Gastroesophageal sphincter (tissue), 4 donors: ENCODE measurements at regions not wholly inside any gene's neighbourhood (a gene's known extent, or its start where the extent isn't known, plus 50 kb on each side); places are given as distances from the start of the nearest gene placed in this dataset.

ENCODE experiments used
- ATAC-seq: fragments of 150-250 bp; one replicate; pipeline ENCODE4 v1.9.1; 2016; ENCODE audit warnings: mild to moderate bottlenecking, moderate library complexity
- H3K27ac ChIP-seq, 4 donors: fragments of 200-600 bp; sonication (generic) in 3 of 4; 1 replicate in 3 of 4; 2 replicates in 1 of 4; pipeline ENCODE4 v1.5.1; 2016 to 2019
- H3K27me3 ChIP-seq: fragments of 200-600 bp; sonication (generic); one replicate; pipeline ENCODE4 v1.5.1; 2019
- H3K36me3 ChIP-seq, 2 donors: fragments of 200-600 bp; sonication (generic); one replicate each; pipeline ENCODE4 v1.5.1; 2019; ENCODE audit warnings: control low read depth in 1 of 2
- H3K4me1 ChIP-seq, 3 donors: fragments of 200-600 bp; sonication (generic); 1 replicate in 2 of 3; 2 replicates in 1 of 3; pipeline ENCODE4 v1.5.1; 2016 to 2019; ENCODE audit warnings: control low read depth in 2 of 3
- H3K4me3 ChIP-seq, 2 donors: fragments of 200-600 bp; sonication (generic); one replicate each; pipeline ENCODE4 v1.5.1; 2019; ENCODE audit warnings: mild to moderate bottlenecking in 1 of 2, moderate library complexity in 1 of 2
- H3K9me3 ChIP-seq, 3 donors: fragments of 200-600 bp; sonication (generic); one replicate each; pipeline ENCODE4 v1.5.1; 2017 to 2019; ENCODE audit warnings: control low read depth in 2 of 3
- CTCF ChIP-seq, 4 experiments: fragments of 200-600 bp in 2 of 4; fragments of 450-650 bp in 2 of 4; sonication (generic) in 1 of 4; IDR thresholded peaks; one replicate each; pipeline ENCODE4 v1.5.1; 2017 to 2019; ENCODE audit warnings: antibody characterized with exemption in 4 of 4, mild to moderate bottlenecking in 2 of 4, moderate library complexity in 2 of 4
- EP300 ChIP-seq: sonication (generic); formaldehyde crosslinking; IDR thresholded peaks from one replicate; pipeline ENCODE4 v1.6.1; 2017; ENCODE audit warnings: antibody characterized with exemption, mild to moderate bottlenecking
- POLR2A ChIP-seq, 2 donors: fragments of 450-650 bp; IDR thresholded peaks; one replicate each; pipeline ENCODE4 v1.6.1; 2017; ENCODE audit warnings: antibody characterized with exemption in 2 of 2, mild to moderate bottlenecking in 2 of 2, moderate library complexity in 1 of 2
- POLR2AphosphoS5 ChIP-seq: sonication (generic); formaldehyde crosslinking; IDR thresholded peaks from one replicate; pipeline ENCODE4 v1.6.1; 2017; ENCODE audit warnings: antibody characterized with exemption
- WGBS, 2 donors: methylation state at CpG; one replicate each; pipeline ENCODE4 v1.1.5; 2018; ENCODE audit warnings: low coverage in 1 of 2; 5-methylcytosine and 5-hydroxymethylcytosine counted together

- TF ChIP-seq CTCF (IDR thresholded peaks at IDR 0.05) (no peak), POLR2A (IDR thresholded peaks at IDR 0.05) (no peak), POLR2AphosphoS5 (no peak), EP300 (no peak)
- no peak for ATAC-seq
- H3K9me3 ChIP-seq: no peaks in the 10 kb centered on the region
These were observed 193.6 kb upstream of the SATB1 start for GRCh38 chr3:18618723-18619122.

GRCh38 chr3:18611991-18612390, 186.9 kb upstream of the SATB1 start:
- WGBS, 2 donors: 89 to 100% methylated on average over 1 of the region's 1 CpG
- no peak for ATAC-seq

More at GRCh38 chr3:18618723-18619122, 193.6 kb upstream of the SATB1 start:
- H3K27ac ChIP-seq: no peak overlapping the region
- H3K4me3 ChIP-seq: no peak overlapping the region
- H3K27me3 ChIP-seq: no peaks in the 10 kb centered on the region
- no peaks in the 10 kb centered on the region for H3K4me1 ChIP-seq
- no peaks in the 10 kb centered on the region for H3K36me3 ChIP-seq

GRCh38 chr3:18609187-18609586, 184.0 kb upstream of the SATB1 start:
- no peak for ATAC-seq

More at GRCh38 chr3:18611991-18612390, 186.9 kb upstream of the SATB1 start:
- TF ChIP-seq CTCF (IDR thresholded peaks at IDR 0.05): no peak
- TF ChIP-seq EP300: no peak
- no peak for TF ChIP-seq POLR2AphosphoS5
- no peak for TF ChIP-seq POLR2A (IDR thresholded peaks at IDR 0.05)
- peaks cover 0 to 11% (median 0%) of the 10 kb centered on the region in 3 donors for H3K9me3 ChIP-seq
- no peak overlapping the region for H3K4me3 ChIP-seq
- no peaks in the 10 kb centered on the region for H3K27me3 ChIP-seq
- no peaks in the 10 kb centered on the region for H3K4me1 ChIP-seq
- H3K27ac ChIP-seq: no peak overlapping the region
- H3K36me3 ChIP-seq: no peaks in the 10 kb centered on the region

GRCh38 chr3:18597919-18598318, 172.8 kb upstream of the SATB1 start:
- Histone ChIP-seq H3K36me3 (no peaks in the 10 kb centered on the region), H3K4me1 (no peaks in the 10 kb centered on the region), H3K27me3 (no peaks in the 10 kb centered on the region), H3K27ac (no peak overlapping the region), H3K4me3 (no peak overlapping the region), H3K9me3 (peaks cover 0 to 11% (median 0%) of the 10 kb centered on the region in 3 donors)
- WGBS, 2 donors: 88% methylated on average over 3 of the region's 4 CpGs; no CpG with 5 or more reads in 1 of the 2 donors
- ATAC-seq: no peak
- TF ChIP-seq POLR2A (IDR thresholded peaks at IDR 0.05) (no peak), CTCF (IDR thresholded peaks at IDR 0.05) (no peak), EP300 (no peak), POLR2AphosphoS5 (no peak)

More at GRCh38 chr3:18609187-18609586, 184.0 kb upstream of the SATB1 start:
- H3K4me1 ChIP-seq: no peaks in the 10 kb centered on the region
- H3K27me3 ChIP-seq: no peaks in the 10 kb centered on the region
- 58 to 81% methylated on average over 4 of the region's 4 CpGs for WGBS, 2 donors
- H3K9me3 ChIP-seq: peaks cover 0 to 11% (median 0%) of the 10 kb centered on the region in 3 donors
- H3K27ac ChIP-seq: no peak overlapping the region
- no peaks in the 10 kb centered on the region for H3K36me3 ChIP-seq
- no peak overlapping the region for H3K4me3 ChIP-seq
- TF ChIP-seq POLR2A (IDR thresholded peaks at IDR 0.05) (no peak), CTCF (IDR thresholded peaks at IDR 0.05) (no peak), EP300 (no peak), POLR2AphosphoS5 (no peak)

- H3K9me3 ChIP-seq: peaks cover 0 to 11% (median 0%) of the 10 kb centered on the region in 3 donors
- H3K4me3 ChIP-seq: no peak overlapping the region
- ATAC-seq: no peak
- no peaks in the 10 kb centered on the region for H3K36me3 ChIP-seq
- no peaks in the 10 kb centered on the region for H3K27me3 ChIP-seq
- 26% methylated on average over 1 of the region's 1 CpG; no CpG with 5 or more reads in 1 of the 2 donors for WGBS, 2 donors
- TF ChIP-seq POLR2AphosphoS5 (no peak), EP300 (no peak), POLR2A (IDR thresholded peaks at IDR 0.05) (no peak), CTCF (IDR thresholded peaks at IDR 0.05) (no peak)
- no peaks in the 10 kb centered on the region for H3K4me1 ChIP-seq
- H3K27ac ChIP-seq: no peak overlapping the region
These were observed 168.1 kb upstream of the SATB1 start for GRCh38 chr3:18593231-18593630.
